ENCODE measurements at regions not wholly inside any gene's neighbourhood (a gene's known extent, or its start where the extent isn't known, plus 50 kb on each side); places are given as distances from the start of the nearest gene placed in this dataset.

DNA sequence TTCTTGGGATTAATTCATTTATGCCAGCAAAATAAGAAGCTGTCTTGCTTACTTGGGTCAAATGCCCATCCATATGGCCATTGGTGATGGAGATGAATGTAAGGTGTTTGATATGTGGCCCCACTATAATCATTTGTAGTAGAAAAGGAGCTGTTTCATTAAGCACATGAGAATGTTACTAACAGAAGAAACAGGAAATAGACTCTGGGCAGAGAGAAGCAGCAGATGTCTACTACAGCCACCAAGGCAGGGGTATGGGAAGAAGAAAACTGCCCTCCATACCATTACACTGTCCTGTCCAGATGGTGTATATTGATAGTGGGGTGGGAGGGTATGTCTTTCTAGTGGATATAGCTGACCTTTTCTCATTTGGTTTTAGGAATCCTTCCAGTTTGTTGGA, 386.6 kb upstream of the CLINT1 start:
- no peak for TF ChIP-seq EZH2 (IDR thresholded peaks at IDR 0.05; ENCODE audit: borderline replicate concordance)
- TF ChIP-seq, protein P1, sequence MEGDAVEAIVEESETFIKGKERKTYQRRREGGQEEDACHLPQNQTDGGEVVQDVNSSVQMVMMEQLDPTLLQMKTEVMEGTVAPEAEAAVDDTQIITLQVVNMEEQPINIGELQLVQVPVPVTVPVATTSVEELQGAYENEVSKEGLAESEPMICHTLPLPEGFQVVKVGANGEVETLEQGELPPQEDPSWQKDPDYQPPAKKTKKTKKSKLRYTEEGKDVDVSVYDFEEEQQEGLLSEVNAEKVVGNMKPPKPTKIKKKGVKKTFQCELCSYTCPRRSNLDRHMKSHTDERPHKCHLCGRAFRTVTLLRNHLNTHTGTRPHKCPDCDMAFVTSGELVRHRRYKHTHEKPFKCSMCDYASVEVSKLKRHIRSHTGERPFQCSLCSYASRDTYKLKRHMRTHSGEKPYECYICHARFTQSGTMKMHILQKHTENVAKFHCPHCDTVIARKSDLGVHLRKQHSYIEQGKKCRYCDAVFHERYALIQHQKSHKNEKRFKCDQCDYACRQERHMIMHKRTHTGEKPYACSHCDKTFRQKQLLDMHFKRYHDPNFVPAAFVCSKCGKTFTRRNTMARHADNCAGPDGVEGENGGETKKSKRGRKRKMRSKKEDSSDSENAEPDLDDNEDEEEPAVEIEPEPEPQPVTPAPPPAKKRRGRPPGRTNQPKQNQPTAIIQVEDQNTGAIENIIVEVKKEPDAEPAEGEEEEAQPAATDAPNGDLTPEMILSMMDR (IDR thresholded peaks at IDR 0.05; ENCODE audit: poor library complexity): no peak
